SIG-M5 treated with dmso at 0.1 percent for 504 hours (cell line): ENCODE measurements at regions not wholly inside any gene's neighbourhood (a gene's known extent, or its start where the extent isn't known, plus 50 kb on each side); places are given as distances from the start of the nearest gene placed in this dataset.
A peak's percentile ranks its signal among the peaks of the same experiment; 100 is the strongest.
"Not testable (repeated sequence)": the region's sequence is repeated elsewhere in the genome, so short reads cannot be mapped to it uniquely, and the experiment has no call there.

Source experiments
- DNase-seq: peaks from one replicate; lab custom pipeline; 2025; ENCODE audit not compliant: unreplicated experiment; lab: John Stamatoyannopoulos, UW

- DNase-seq, result no peak
Measured at GRCh38 chr6:155795173-155795796, 339.6 kb upstream of the NOX3 start.

- DNase-seq, result no peak
Measured at GRCh38 chr6:155791891-155792290, 336.3 kb upstream of the NOX3 start.

GRCh38 chr6:155791186-155791585 lies 335.5 kb upstream of the NOX3 start:
- no peak for DNase-seq

GRCh38 chr6:155787168-155787567 lies 331.5 kb upstream of the NOX3 start:
- DNase-seq, result no peak

GRCh38 chr6:155786528-155786927 lies 330.9 kb upstream of the NOX3 start:
- no peak for DNase-seq

GRCh38 chr6:155782739-155783459 lies 327.3 kb upstream of the NOX3 start:
- DNase-seq, result no peak

GRCh38 chr6:155782320-155782731 lies 326.7 kb upstream of the NOX3 start:
- DNase-seq, result no peak

- DNase-seq, result no peak
Measured at GRCh38 chr6:155779456-155779855, 323.8 kb upstream of the NOX3 start.

- DNase-seq, result no peak
Measured at GRCh38 chr6:155778336-155778735, 322.7 kb upstream of the NOX3 start.

GRCh38 chr6:155771822-155772221 lies 316.2 kb upstream of the NOX3 start:
- no peak for DNase-seq

- DNase-seq, result no peak
Measured at GRCh38 chr6:155770856-155771255, 315.2 kb upstream of the NOX3 start.

GRCh38 chr6:155770313-155770712 lies 314.7 kb upstream of the NOX3 start:
- DNase-seq, result no peak

- no peak for DNase-seq
Measured at GRCh38 chr6:155765275-155766194, 309.9 kb upstream of the NOX3 start.

- no peak for DNase-seq
Measured at GRCh38 chr6:155762649-155763048, 307.0 kb upstream of the NOX3 start.

GRCh38 chr6:155755452-155755851 lies 299.8 kb upstream of the NOX3 start:
- DNase-seq, result no peak

- not testable (repeated sequence) for DNase-seq
Measured at GRCh38 chr6:155748778-155749177, 293.1 kb upstream of the NOX3 start.

- no peak for DNase-seq
Measured at GRCh38 chr6:155747491-155747890, 291.9 kb upstream of the NOX3 start.

GRCh38 chr6:155740781-155741399 lies 285.3 kb upstream of the NOX3 start:
- no peak for DNase-seq

- no peak for DNase-seq
Measured at GRCh38 chr6:155738602-155739105, 283.0 kb upstream of the NOX3 start.

GRCh38 chr6:155717374-155717773 lies 261.7 kb upstream of the NOX3 start:
- peak; percentile 25 for DNase-seq

GRCh38 chr6:155710704-155711103 lies 255.1 kb upstream of the NOX3 start:
- DNase-seq, result no peak
